Anterior cingulate cortex (tissue), 58 donors: ENCODE measurements at regions not wholly inside any gene's neighbourhood (a gene's known extent, or its start where the extent isn't known, plus 50 kb on each side); places are given as distances from the start of the nearest gene placed in this dataset.

Source experiments
- DNase-seq, 58 donors: peaks; one replicate each; lab custom pipeline; 2025; lab: John Stamatoyannopoulos, UW

GRCh38 chr12:107957459-107957858 lies 171.6 kb upstream of the WSCD2 start:
- DNase-seq: no peak

- no peak for DNase-seq
Measured at GRCh38 chr12:107963635-107964034, 165.5 kb upstream of the WSCD2 start.

- no peak for DNase-seq
Measured at GRCh38 chr12:107967170-107967569, 161.9 kb upstream of the WSCD2 start.

- no peak for DNase-seq
Measured at GRCh38 chr12:107973950-107974349, 155.1 kb upstream of the WSCD2 start.

- no peak for DNase-seq
Measured at GRCh38 chr12:107976331-107976730, 152.8 kb upstream of the WSCD2 start.

GRCh38 chr12:107978201-107978600 lies 150.9 kb upstream of the WSCD2 start:
- no peak for DNase-seq

GRCh38 chr12:107978641-107979040 lies 150.4 kb upstream of the WSCD2 start:
- no peak for DNase-seq

GRCh38 chr12:107983756-107984472 lies 145.2 kb upstream of the WSCD2 start:
- peak in 4 of 58 donors; percentile 5 to 36 (median 22) for DNase-seq

GRCh38 chr12:107984973-107985372 lies 144.1 kb upstream of the WSCD2 start:
- DNase-seq: no peak

GRCh38 chr12:107986183-107986582 lies 142.9 kb upstream of the WSCD2 start:
- DNase-seq: no peak

GRCh38 chr12:107990325-107990724 lies 138.8 kb upstream of the WSCD2 start:
- DNase-seq: peak in 15 of 58 donors; percentile 0 to 14 (median 4)

GRCh38 chr12:107992029-107992428 lies 137.1 kb upstream of the WSCD2 start:
- no peak for DNase-seq

GRCh38 chr12:107992870-107993451 lies 136.1 kb upstream of the WSCD2 start:
- DNase-seq: no peak

GRCh38 chr12:107998863-107999262 lies 130.2 kb upstream of the WSCD2 start:
- no peak for DNase-seq

GRCh38 chr12:108000111-108000510 lies 129.0 kb upstream of the WSCD2 start:
- DNase-seq: no peak

- no peak for DNase-seq
Measured at GRCh38 chr12:108004319-108004718, 124.8 kb upstream of the WSCD2 start.

GRCh38 chr12:108008163-108008905 lies 120.8 kb upstream of the WSCD2 start:
- DNase-seq: no peak

- no peak for DNase-seq
Measured at GRCh38 chr12:108009442-108010070, 119.5 kb upstream of the WSCD2 start.

- no peak for DNase-seq
Measured at GRCh38 chr12:108016022-108016564, 113.0 kb upstream of the WSCD2 start.

- no peak for DNase-seq
Measured at GRCh38 chr12:108017472-108018057, 111.5 kb upstream of the WSCD2 start.
